MCF 10A (cell line): ENCODE measurements at regions not wholly inside any gene's neighbourhood (a gene's known extent, or its start where the extent isn't known, plus 50 kb on each side); places are given as distances from the start of the nearest gene placed in this dataset.

Experiments used
- BruUV-seq: library from RNA; stranded (reverse); fragments of 400-500 nt; replicated peaks from 2 replicates; lab custom pipeline; 2021; lab: Mats Ljungman, UMichigan
- CTCF ChIA-PET: fragments of 300-600 bp; sonication (Branson Sonifier 250); formaldehyde crosslinking; extraction: SDS; loops from one replicate; lab custom pipeline; 2021; ENCODE audit warnings: antibody characterized with exemption, inconsistent platforms; lab: Yijun Ruan, JAX
- POLR2A ChIA-PET: fragments of 300-600, 350-650 bp; sonication (Branson Sonifier 250); formaldehyde crosslinking; extraction: SDS; loops from one replicate; lab custom pipeline; 2020; ENCODE audit warnings: antibody characterized with exemption, inconsistent platforms; lab: Yijun Ruan, JAX
- DNase-seq: peaks from one replicate; pipeline ENCODE4 v3.0.0-alpha.2; 2018; ENCODE audit not compliant: unreplicated experiment
- H3K27ac Mint-ChIP-seq: one replicate; pipeline ENCODE4 v1.8.0; 2022; ENCODE audit warnings: mild to moderate bottlenecking, low read depth, mixed read lengths; ENCODE audit not compliant: unreplicated experiment
- H3K27me3 Mint-ChIP-seq: one replicate; pipeline ENCODE4 v1.8.0; 2022; ENCODE audit warnings: mixed read lengths; ENCODE audit not compliant: insufficient read depth, unreplicated experiment
- H3K36me3 Mint-ChIP-seq: one replicate; pipeline ENCODE4 v1.8.0; 2022; ENCODE audit warnings: mild to moderate bottlenecking, moderate library complexity, mixed read lengths; ENCODE audit not compliant: insufficient read depth, unreplicated experiment
- H3K4me1 Mint-ChIP-seq: one replicate; pipeline ENCODE4 v1.8.0; 2022; ENCODE audit warnings: mixed read lengths; ENCODE audit not compliant: insufficient read depth, unreplicated experiment
- H3K4me3 Mint-ChIP-seq: one replicate; pipeline ENCODE4 v1.8.0; 2022; ENCODE audit warnings: mild to moderate bottlenecking, moderate library complexity, mixed read lengths; ENCODE audit not compliant: unreplicated experiment
- H3K9me3 Mint-ChIP-seq: one replicate; pipeline ENCODE4 v1.8.0; 2022; ENCODE audit warnings: mixed read lengths; ENCODE audit not compliant: unreplicated experiment
- CTCF ChIP-seq: fragments of 200-600 bp; IDR thresholded peaks from one replicate; pipeline ENCODE4 v1.8.0; 2022; ENCODE audit warnings: antibody characterized with exemption, mild to moderate bottlenecking; ENCODE audit not compliant: unreplicated experiment
- intact Hi-C: fragments of 100-400 bp; cut with micrococcal nuclease; formaldehyde crosslinking; loops from 2 replicates; pipeline ENCODE4 v1.14.1; 2022

- Mint-ChIP-seq H3K9me3 (no peaks in the 10 kb centered on the region), H3K36me3 (peaks cover 8% of the 10 kb centered on the region), H3K27me3 (no peaks in the 10 kb centered on the region), H3K4me3 (no peak overlapping the region), H3K4me1 (peaks cover 22% of the 10 kb centered on the region), H3K27ac (no peak overlapping the region)
- intact Hi-C loops: no loop called here
- TF ChIP-seq CTCF: no peak
- DNase-seq: no peak
- POLR2A ChIA-PET: no interaction called here
- CTCF ChIA-PET: interaction anchor here (0.7 kb wide), 1 partner anchor 557 kb away, joined by 4 read pairs; no protein-coding TSS in a partner anchor
- no TSS peak for BruUV-seq
Observed at GRCh38 chr3:127037971-127038446, 55.1 kb downstream of the PLXNA1 start.

- no peak overlapping the region for H3K27ac Mint-ChIP-seq
- BruUV-seq: no TSS peak
- ChIA-PET POLR2A (no interaction called here), CTCF (interaction anchor here (0.7 kb wide), 2 partner anchors 29 to 557 kb away, joined by 4 read pairs; no protein-coding TSS in a partner anchor)
- no peak for TF ChIP-seq CTCF
- H3K36me3 Mint-ChIP-seq: peaks cover 6% of the 10 kb centered on the region
- H3K9me3 Mint-ChIP-seq: no peaks in the 10 kb centered on the region
- H3K4me1 Mint-ChIP-seq: peaks cover 27% of the 10 kb centered on the region
- H3K4me3 Mint-ChIP-seq: no peak overlapping the region
- intact Hi-C loops: no loop called here
- H3K27me3 Mint-ChIP-seq: no peaks in the 10 kb centered on the region
- DNase-seq: no peak
Observed at GRCh38 chr3:127038466-127038865, 55.6 kb downstream of the PLXNA1 start.

- no peaks in the 10 kb centered on the region for H3K27me3 Mint-ChIP-seq
- no peak for TF ChIP-seq CTCF
- H3K27ac Mint-ChIP-seq: no peak overlapping the region
- DNase-seq: no peak
- intact Hi-C loops: no loop called here
- POLR2A ChIA-PET: no interaction called here
- H3K4me3 Mint-ChIP-seq: no peak overlapping the region
- CTCF ChIA-PET: interaction anchor here (0.7 kb wide), 2 partner anchors 30 to 556 kb away, joined by 4 read pairs; no protein-coding TSS in a partner anchor
- peaks cover 6% of the 10 kb centered on the region for H3K36me3 Mint-ChIP-seq
- H3K9me3 Mint-ChIP-seq: no peaks in the 10 kb centered on the region
- H3K4me1 Mint-ChIP-seq: peaks cover 33% of the 10 kb centered on the region
- BruUV-seq: no TSS peak
Observed at GRCh38 chr3:127038923-127039581, 56.1 kb downstream of the PLXNA1 start.

DNA sequence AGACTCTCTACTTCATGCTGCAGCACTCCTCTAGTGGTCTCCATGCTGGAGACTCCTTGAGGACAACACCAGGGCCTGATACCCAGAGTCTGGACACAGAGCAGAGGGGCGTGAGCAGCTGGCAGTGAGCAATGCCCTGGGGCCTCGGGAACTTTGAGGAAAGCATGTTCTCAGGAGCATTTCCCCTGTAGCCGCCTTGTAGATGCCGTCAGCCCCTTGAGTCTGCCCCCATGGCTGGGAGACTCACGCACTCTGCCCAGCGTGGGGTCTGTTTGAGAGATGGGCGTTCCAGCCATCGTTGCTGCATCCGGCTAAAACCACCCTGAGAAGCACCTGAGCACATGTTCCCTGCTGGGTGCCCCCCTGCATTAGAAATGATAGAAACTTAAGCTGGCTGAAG lies 56.8 kb downstream of the PLXNA1 start:
- CTCF ChIA-PET: no interaction called here
- POLR2A ChIA-PET: interaction anchor here (0.6 kb wide), 1 partner anchor 358 kb away, joined by 3 read pairs; no protein-coding TSS in a partner anchor
- Mint-ChIP-seq H3K36me3 (peaks cover 6% of the 10 kb centered on the region), H3K4me1 (peaks cover 37% of the 10 kb centered on the region), H3K27ac (no peak overlapping the region), H3K9me3 (no peaks in the 10 kb centered on the region), H3K4me3 (no peak overlapping the region), H3K27me3 (no peaks in the 10 kb centered on the region)
- DNase-seq: no peak
- no peak for TF ChIP-seq CTCF
- BruUV-seq: no TSS peak
- intact Hi-C loops: no loop called here
